Stimulated activated CD4-positive, alpha-beta T cell treated with anti-CD3 and anti-CD28 coated beads, Interleukin-15, amount 100 ng/mL, for 48 hours (primary cell): ENCODE measurements at regions not wholly inside any gene's neighbourhood (a gene's known extent, or its start where the extent isn't known, plus 50 kb on each side); places are given as distances from the start of the nearest gene placed in this dataset.
"Not testable (repeated sequence)": the region's sequence is repeated elsewhere in the genome, so short reads cannot be mapped to it uniquely, and the experiment has no call there.

Source experiments
- DNase-seq, 2 donors: peaks; one replicate each; pipeline ENCODE4 v3.0.0-alpha.2; 2020; ENCODE audit warnings: low read depth in 2 of 2

- no peak for DNase-seq
These were observed 200.5 kb downstream of the FAT3 start for GRCh38 chr11:92425127-92425526.

DNA sequence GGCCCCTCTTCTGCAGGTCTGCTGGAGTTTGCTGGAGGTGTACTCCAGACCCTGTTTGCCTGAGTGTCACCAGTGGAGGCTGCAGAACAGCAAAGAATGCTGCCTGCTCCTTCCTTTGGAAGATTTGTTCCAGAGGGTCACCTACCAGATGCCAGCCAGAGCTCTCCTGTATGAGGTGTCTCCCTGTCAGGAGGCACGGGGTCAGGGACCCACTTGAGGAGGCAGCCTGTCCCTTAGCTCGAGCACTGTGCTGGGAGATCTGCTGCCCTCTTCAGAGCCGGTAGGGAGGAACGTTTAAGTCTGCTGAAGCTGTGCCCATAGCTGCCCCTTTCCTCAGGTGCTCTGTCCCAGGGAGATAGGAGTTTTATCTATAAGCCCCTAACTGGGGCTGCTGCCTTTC lies 207.9 kb downstream of the FAT3 start:
- DNase-seq = no peak

GRCh38 chr11:92436034-92436920 lies 211.7 kb downstream of the FAT3 start:
- no peak for DNase-seq

DNA sequence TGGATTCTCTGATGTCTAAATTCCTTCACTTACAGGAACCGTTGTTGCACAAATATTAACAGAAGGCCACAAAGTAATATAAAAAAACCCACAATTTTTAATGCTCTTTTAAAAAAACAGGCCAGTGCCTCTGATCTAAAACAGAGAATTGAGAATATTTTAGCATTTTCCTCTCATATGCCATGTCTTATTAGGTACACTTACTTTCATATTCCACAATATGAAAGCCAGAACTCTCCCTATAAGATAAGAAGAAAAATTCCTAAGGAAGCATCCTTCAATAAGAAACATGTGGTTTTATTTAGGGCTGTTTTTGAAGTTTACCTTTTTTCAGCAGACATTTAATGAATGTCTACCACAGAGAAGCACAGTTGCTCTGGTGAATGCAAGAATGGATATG lies 214.5 kb downstream of the FAT3 start:
- no peak for DNase-seq

GRCh38 chr11:92440701-92441442 lies 216.3 kb downstream of the FAT3 start:
- DNase-seq = no peak

DNA sequence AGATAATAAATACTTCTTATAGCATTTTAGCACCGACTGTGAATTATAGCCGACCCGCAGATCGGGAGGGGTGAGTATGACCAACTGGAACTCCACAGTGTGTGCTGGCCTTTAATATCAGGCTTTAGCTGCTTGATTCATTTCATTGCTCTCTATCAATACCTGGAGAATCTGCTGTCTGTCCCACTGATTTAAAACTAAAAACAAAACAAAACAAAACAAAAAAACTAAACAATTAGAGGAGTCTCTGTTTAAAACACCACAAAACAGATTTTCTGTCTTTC lies 216.8 kb downstream of the FAT3 start:
- DNase-seq = no peak

DNA sequence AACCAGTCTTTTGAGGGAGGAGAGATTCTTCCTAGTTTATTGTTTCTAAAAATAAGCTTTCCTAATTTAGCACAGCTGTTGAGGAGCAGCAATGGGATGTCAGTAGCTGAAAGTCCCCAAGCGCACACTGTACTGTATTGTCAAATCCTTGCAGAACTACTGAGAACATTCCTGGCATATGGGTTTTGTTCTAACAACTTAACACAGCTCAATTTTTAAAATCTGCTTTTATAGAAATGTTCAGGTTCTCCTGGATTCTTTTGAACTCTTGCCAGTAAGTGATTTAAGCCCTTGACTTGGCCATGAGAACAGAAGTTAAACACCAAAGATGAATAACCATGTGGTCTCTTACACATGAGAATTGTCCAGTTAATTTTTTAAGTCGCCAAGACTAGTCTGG lies 218.6 kb downstream of the FAT3 start:
- DNase-seq = no peak

DNA sequence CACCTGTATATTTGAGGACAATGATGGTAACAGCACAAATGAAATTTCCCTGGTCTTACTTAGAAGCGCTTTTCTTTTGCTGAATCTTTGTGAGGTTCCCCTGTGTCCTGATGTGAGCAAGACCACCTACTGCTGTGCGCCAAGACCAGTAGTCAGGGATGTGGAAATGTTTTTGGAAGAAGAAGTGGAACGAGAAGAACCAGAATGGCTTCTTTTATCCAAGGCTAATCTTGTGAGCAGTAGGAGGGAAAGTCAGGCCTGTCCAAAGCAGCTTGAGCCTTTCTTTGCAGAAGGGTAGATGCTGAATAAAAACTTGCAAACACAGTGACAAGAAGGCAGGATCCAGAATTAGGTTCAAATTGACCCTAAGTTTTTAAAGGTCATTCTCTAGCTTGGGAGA lies 223.0 kb downstream of the FAT3 start:
- DNase-seq = no peak

GRCh38 chr11:92449222-92449621 lies 224.6 kb downstream of the FAT3 start:
- no peak for DNase-seq

DNA sequence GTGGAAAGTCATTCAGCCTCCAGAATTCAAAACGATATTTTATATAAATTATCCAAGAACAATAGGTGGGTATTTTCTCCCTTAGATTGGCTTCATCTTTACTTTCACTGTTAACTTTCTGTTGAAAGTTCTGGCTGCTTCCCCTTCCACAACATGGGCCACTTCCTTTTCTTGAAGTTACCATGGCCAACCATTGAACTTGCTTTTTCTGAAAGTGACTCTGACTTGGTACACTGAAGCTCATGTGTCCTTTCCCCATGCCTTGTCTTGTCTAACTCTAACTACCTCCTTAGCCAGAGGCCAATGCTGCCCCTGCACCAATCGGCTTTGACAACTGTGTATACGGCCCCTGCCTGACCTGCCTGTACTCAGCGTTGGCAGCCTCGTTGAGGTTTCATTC lies 225.2 kb downstream of the FAT3 start:
- no peak for DNase-seq

DNA sequence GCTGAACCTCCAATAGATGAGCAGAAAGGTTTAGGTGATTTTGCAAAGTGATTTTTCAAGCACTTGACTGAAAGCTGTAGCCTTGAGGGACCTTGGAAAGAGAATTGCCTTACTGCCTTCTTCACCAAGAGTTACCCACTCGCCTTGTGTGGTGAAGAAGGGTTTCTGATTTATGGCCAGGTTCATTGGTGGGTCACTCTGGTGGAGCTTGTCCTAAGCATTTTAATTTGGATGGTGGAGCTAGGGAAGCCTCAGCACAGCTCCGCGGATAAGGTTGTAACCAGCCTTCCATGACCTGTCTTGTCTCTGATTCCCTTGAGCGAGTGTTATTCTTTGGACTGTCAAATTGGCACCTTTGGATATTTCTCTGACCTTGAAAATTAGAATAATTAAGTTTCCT lies 226.4 kb downstream of the FAT3 start:
- no peak for DNase-seq

- no peak for DNase-seq
These were observed 228.4 kb downstream of the FAT3 start for GRCh38 chr11:92453055-92453454.

DNA sequence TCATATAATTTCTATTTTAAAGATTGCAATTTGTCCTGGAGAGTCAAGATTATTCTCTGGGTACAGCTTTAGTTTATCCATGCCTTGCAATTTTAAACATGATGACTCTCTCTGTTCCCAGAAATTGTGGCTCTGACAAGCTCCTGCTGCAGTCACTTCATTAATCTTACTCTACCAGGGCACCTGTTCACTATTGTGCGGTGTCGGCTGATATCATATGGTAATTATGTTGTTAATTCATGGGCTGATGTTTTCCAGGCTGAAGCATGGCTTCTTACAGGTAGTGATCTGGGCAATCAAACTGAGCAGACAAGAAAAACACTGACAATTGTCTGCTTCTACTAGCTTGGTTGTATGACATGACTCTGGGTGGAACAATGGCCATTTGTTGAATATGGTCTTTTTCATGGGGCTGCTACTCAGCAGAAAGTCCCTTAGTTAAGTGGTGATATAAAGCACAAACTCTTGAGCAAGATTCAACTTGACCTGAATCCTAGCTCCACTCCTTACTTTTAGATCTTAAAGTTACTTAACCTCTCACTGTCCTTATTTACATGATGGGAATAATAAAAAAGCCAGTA lies 230.7 kb downstream of the FAT3 start:
- no peak for DNase-seq

- no peak for DNase-seq
These were observed 232.6 kb downstream of the FAT3 start for GRCh38 chr11:92457250-92457649.

DNA sequence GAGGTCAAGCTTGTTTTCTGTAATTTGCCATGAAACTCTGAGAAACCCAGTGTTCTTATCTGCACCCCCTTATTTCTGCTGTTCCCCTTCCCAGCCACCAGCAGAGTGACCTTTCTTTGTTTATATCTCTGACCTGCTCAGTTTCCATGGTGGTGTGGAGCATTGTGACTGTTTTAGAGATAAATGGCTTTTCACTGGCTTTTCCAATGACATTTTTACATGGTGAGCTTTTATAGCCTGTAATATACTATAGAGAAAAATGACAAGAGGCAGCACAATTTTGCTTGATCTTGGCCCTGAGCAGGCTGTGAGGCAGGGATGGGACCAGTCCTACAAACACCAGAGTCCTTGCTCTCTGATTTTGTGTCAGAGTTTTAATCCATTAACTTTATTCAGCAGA lies 233.9 kb downstream of the FAT3 start:
- DNase-seq = no peak

- DNase-seq = no peak
These were observed 235.6 kb downstream of the FAT3 start for GRCh38 chr11:92460213-92460612.

DNA sequence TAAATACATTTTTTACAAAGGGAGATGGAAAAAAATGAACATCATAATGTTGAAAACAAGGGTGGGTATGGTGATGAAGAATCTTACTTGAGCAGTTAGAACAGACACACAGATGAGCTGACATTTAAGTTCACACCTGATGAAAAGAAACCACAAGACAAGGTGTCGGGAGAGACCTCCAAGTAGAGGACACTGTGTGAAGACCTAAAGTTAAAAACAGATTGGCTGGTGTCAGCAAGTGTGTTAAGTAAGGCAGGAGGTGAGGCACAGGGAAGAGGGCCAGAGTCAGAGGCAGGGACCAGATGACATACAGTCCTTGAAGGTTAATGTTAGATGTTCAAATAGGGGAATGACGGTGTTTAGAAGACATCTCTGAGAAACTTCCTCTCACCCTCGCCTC lies 236.8 kb downstream of the FAT3 start:
- DNase-seq = no peak

DNA sequence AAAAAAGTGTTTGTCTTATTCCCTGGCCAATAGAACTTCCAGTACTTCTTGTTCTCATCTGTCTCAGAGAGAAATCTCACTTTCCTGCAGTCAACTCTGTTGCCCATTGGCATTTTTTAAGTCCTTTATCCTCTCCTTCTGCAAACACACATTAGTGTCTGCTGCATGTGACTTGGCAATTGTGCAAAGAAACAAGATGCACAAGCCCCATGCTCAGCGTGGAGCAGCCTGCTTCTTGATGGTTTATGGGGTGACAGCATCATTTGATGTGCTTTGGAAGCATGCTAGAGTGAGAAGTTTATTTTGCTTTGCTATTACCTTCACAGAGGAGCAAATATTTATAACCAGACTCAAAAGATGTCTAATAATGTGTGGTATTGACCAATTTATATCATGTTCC lies 238.2 kb downstream of the FAT3 start:
- no peak for DNase-seq

DNA sequence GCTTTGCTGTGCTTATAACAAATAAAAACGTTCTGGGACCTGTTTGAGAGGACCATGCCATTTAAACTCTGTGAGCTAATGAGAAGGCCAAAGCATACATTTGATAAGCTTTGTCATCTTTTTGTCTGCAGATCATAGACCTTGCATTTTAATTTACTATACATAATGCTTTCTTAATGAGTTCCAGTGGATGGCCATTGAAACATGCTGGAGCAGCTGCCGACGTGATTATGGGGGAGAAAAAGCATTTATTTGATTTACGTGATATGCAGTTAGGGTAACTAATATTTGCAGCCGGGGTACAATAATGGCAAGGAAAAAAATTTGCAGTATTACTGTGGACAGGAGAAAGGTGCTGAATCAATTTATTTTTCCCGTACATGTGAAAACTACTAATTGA lies 240.2 kb downstream of the FAT3 start:
- no peak for DNase-seq

DNA sequence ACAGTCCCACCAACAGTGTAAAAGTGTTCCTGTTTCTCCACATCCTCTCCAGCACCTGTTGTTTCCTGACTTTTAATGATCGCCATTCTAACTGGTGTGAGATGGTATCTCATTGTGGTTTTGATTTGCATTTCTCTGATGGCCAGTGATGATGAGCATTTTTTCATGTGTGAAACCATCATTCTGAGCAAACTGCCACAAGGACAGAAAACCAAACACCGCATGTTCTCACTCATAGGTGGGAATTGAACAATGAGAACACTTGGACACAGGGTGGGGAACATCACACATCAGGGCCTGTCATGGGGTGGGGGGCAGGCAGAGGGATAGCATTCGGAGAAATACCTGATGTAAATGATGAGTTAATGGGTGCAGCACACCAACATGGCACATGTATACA lies 240.8 kb downstream of the FAT3 start:
- DNase-seq = not testable (repeated sequence)

DNA sequence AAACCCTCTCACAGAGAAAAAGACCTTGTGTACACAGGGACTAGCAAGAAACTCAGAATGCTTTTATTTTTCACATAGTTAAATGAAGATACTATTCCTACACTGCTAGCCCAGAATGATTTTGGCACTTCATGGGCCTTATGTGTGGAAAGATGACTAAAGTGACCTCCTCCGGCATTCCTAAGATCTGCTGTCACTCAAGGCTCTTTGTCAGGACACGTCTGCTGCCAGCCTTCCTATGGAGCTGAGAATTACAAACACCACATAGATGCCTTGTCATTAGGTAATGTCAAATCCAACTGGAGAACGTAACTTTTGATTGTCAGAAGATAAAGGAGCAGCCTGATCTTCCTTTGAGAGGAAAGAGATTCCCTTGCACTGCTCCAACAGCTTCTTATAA lies 249.1 kb downstream of the FAT3 start:
- DNase-seq = no peak

- no peak for DNase-seq
These were observed 250.7 kb downstream of the FAT3 start for GRCh38 chr11:92475316-92475715.

DNA sequence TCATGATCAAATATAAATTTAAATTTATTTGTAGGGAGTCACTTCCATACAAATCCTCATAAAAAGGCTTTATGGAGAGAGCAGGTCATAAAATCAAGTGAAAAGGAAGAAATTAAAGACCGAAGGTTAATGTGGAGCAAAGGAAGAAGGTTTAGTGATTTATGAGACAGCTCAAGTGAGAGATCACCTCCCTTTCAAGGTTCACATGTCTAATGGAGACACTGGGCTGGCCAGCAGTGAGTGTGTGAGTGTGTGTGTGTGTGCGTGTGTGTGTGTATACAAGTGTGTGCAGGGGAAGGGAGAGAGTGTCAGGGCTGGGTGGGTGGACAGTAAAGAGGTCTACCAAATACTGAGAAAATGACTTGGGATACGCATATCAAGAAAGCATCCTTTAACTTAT lies 251.2 kb downstream of the FAT3 start:
- no peak for DNase-seq
